HS-27A (cell line): ENCODE measurements at regions not wholly inside any gene's neighbourhood (a gene's known extent, or its start where the extent isn't known, plus 50 kb on each side); places are given as distances from the start of the nearest gene placed in this dataset.
"Not testable (repeated sequence)": the region's sequence is repeated elsewhere in the genome, so short reads cannot be mapped to it uniquely, and the experiment has no call there.

Source experiments
- DNase-seq: peaks from one replicate; pipeline ENCODE4 v3.0.0-alpha.2; 2012; ENCODE audit warnings: low read depth, missing footprints

GRCh38 chr1:120617493-120617892, 106.3 kb upstream of the NBPF26 start:
- not testable (repeated sequence) for DNase-seq

GRCh38 chr1:120619867-120620692, 103.7 kb upstream of the NBPF26 start:
- DNase-seq, result not testable (repeated sequence)

- DNase-seq, result not testable (repeated sequence)
These were observed 103.1 kb upstream of the NBPF26 start for GRCh38 chr1:120620693-120620969.

GRCh38 chr1:120621278-120621677, 102.5 kb upstream of the NBPF26 start:
- not testable (repeated sequence) for DNase-seq

- DNase-seq, result not testable (repeated sequence)
These were observed 100.2 kb upstream of the NBPF26 start for GRCh38 chr1:120623539-120623938.

GRCh38 chr1:120624565-120625064, 99.1 kb upstream of the NBPF26 start:
- DNase-seq, result not testable (repeated sequence)

- DNase-seq, result not testable (repeated sequence)
These were observed 93.8 kb upstream of the NBPF26 start for GRCh38 chr1:120629832-120630455.

- not testable (repeated sequence) for DNase-seq
These were observed 88.6 kb upstream of the NBPF26 start for GRCh38 chr1:120634816-120635806.

- DNase-seq, result not testable (repeated sequence)
These were observed 83.3 kb upstream of the NBPF26 start for GRCh38 chr1:120640261-120641013.

GRCh38 chr1:120641014-120641302, 82.8 kb upstream of the NBPF26 start:
- DNase-seq, result not testable (repeated sequence)

- DNase-seq, result not testable (repeated sequence)
These were observed 76.6 kb upstream of the NBPF26 start for GRCh38 chr1:120647182-120647581.

GRCh38 chr1:120648915-120649623, 74.7 kb upstream of the NBPF26 start:
- not testable (repeated sequence) for DNase-seq

- not testable (repeated sequence) for DNase-seq
These were observed 74.0 kb upstream of the NBPF26 start for GRCh38 chr1:120649730-120650129.

- not testable (repeated sequence) for DNase-seq
These were observed 69.6 kb upstream of the NBPF26 start for GRCh38 chr1:120654114-120654513.

- DNase-seq, result not testable (repeated sequence)
These were observed 68.4 kb upstream of the NBPF26 start for GRCh38 chr1:120655394-120655793.

GRCh38 chr1:120656116-120656515, 67.6 kb upstream of the NBPF26 start:
- not testable (repeated sequence) for DNase-seq

- DNase-seq, result not testable (repeated sequence)
These were observed 65.9 kb upstream of the NBPF26 start for GRCh38 chr1:120657804-120658203.

- not testable (repeated sequence) for DNase-seq
These were observed 65.1 kb upstream of the NBPF26 start for GRCh38 chr1:120658622-120659021.

GRCh38 chr1:120659133-120659532, 64.6 kb upstream of the NBPF26 start:
- DNase-seq, result not testable (repeated sequence)

GRCh38 chr1:120664376-120665249, 59.1 kb upstream of the NBPF26 start:
- not testable (repeated sequence) for DNase-seq
